ENCODE measurements at regions not wholly inside any gene's neighbourhood (a gene's known extent, or its start where the extent isn't known, plus 50 kb on each side); places are given as distances from the start of the nearest gene placed in this dataset.

GRCh38 chr16:72568502-72568901, 396.5 kb upstream of the PMFBP1 start:
- no peak overlapping the region for H3K4me2 ChIP-seq (ENCODE audit: low read length)
- no peak overlapping the region for H2AFZ ChIP-seq (ENCODE audit: low read length)
- no peak overlapping the region for H3K27ac ChIP-seq (ENCODE audit: low read depth, low read length, poor library complexity, severe bottlenecking)
- TF ChIP-seq CTCF (IDR thresholded peaks at IDR 0.05; ENCODE audit: low read length) (no peak), EZH2 (IDR thresholded peaks at IDR 0.05; ENCODE audit: borderline replicate concordance, low read length) (no peak)
- no peaks in the 10 kb centered on the region for H3K9me3 ChIP-seq (ENCODE audit: low read length)
- no peaks in the 10 kb centered on the region; the same call in 1 of the 2 replicates for H3K36me3 ChIP-seq (ENCODE audit: insufficient read depth, low read length)
- no peak overlapping the region for H3K9ac ChIP-seq (ENCODE audit: low read length)
- H3K4me3 ChIP-seq (ENCODE audit: low read depth, low read length, poor library complexity, severe bottlenecking), result no peak overlapping the region
- no peaks in the 10 kb centered on the region for H3F3A ChIP-seq (ENCODE audit: insufficient read depth, low read length)
- no peaks in the 10 kb centered on the region for H3K4me1 ChIP-seq (ENCODE audit: insufficient read depth, low read length, severe bottlenecking)
- no peaks in the 10 kb centered on the region for H3K79me2 ChIP-seq (ENCODE audit: insufficient read depth, low read length)
- no peaks in the 10 kb centered on the region for H3K9me2 ChIP-seq (ENCODE audit: low read depth, low read length)
- no peaks in the 10 kb centered on the region for H4K20me1 ChIP-seq (ENCODE audit: insufficient read depth, low read length)
- no peaks in the 10 kb centered on the region for H3K27me3 ChIP-seq (ENCODE audit: insufficient read depth, low read length)

- no peak overlapping the region for H3K4me2 ChIP-seq (ENCODE audit: low read length)
- H3K9me3 ChIP-seq (ENCODE audit: low read length), result no peaks in the 10 kb centered on the region
- no peaks in the 10 kb centered on the region for H3F3A ChIP-seq (ENCODE audit: insufficient read depth, low read length)
- no peaks in the 10 kb centered on the region for H3K36me3 ChIP-seq (ENCODE audit: insufficient read depth, low read length)
- H3K9ac ChIP-seq (ENCODE audit: low read length), result no peak overlapping the region
- peaks cover 3% of the 10 kb centered on the region for H3K4me1 ChIP-seq (ENCODE audit: insufficient read depth, low read length, severe bottlenecking)
- H3K27me3 ChIP-seq (ENCODE audit: insufficient read depth, low read length), result no peaks in the 10 kb centered on the region
- H4K20me1 ChIP-seq (ENCODE audit: insufficient read depth, low read length), result no peaks in the 10 kb centered on the region
- no peaks in the 10 kb centered on the region for H3K79me2 ChIP-seq (ENCODE audit: insufficient read depth, low read length)
- no peak overlapping the region for H3K27ac ChIP-seq (ENCODE audit: low read depth, low read length, poor library complexity, severe bottlenecking)
- no peak for TF ChIP-seq CTCF (IDR thresholded peaks at IDR 0.05; ENCODE audit: low read length)
- TF ChIP-seq EZH2 (IDR thresholded peaks at IDR 0.05; ENCODE audit: borderline replicate concordance, low read length), result no peak
- no peak overlapping the region for H3K4me3 ChIP-seq (ENCODE audit: low read depth, low read length, poor library complexity, severe bottlenecking)
- no peaks in the 10 kb centered on the region for H3K9me2 ChIP-seq (ENCODE audit: low read depth, low read length)
- H2AFZ ChIP-seq (ENCODE audit: low read length), result no peak overlapping the region
Measured at GRCh38 chr16:72566174-72566573, 394.2 kb upstream of the PMFBP1 start.

GRCh38 chr16:72565106-72565505, 393.2 kb upstream of the PMFBP1 start:
- TF ChIP-seq CTCF (IDR thresholded peaks at IDR 0.05; ENCODE audit: low read length) (no peak), EZH2 (IDR thresholded peaks at IDR 0.05; ENCODE audit: borderline replicate concordance, low read length) (no peak)
- no peak overlapping the region for H3K4me2 ChIP-seq (ENCODE audit: low read length)
- H3K4me1 ChIP-seq (ENCODE audit: insufficient read depth, low read length, severe bottlenecking), result peaks cover 13% of the 10 kb centered on the region
- no peak overlapping the region for H2AFZ ChIP-seq (ENCODE audit: low read length)
- no peaks in the 10 kb centered on the region for H4K20me1 ChIP-seq (ENCODE audit: insufficient read depth, low read length)
- no peak overlapping the region for H3K9ac ChIP-seq (ENCODE audit: low read length)
- no peaks in the 10 kb centered on the region for H3K9me2 ChIP-seq (ENCODE audit: low read depth, low read length)
- no peaks in the 10 kb centered on the region for H3K27me3 ChIP-seq (ENCODE audit: insufficient read depth, low read length)
- no peaks in the 10 kb centered on the region for H3K79me2 ChIP-seq (ENCODE audit: insufficient read depth, low read length)
- H3K36me3 ChIP-seq (ENCODE audit: insufficient read depth, low read length), result no peaks in the 10 kb centered on the region
- no peak overlapping the region for H3K4me3 ChIP-seq (ENCODE audit: low read depth, low read length, poor library complexity, severe bottlenecking)
- no peaks in the 10 kb centered on the region for H3K9me3 ChIP-seq (ENCODE audit: low read length)
- no peaks in the 10 kb centered on the region for H3F3A ChIP-seq (ENCODE audit: insufficient read depth, low read length)
- no peak overlapping the region for H3K27ac ChIP-seq (ENCODE audit: low read depth, low read length, poor library complexity, severe bottlenecking)

Measured in OCI-LY1 (cell line).